NT2/D1 (cell line): ENCODE measurements at regions not wholly inside any gene's neighbourhood (a gene's known extent, or its start where the extent isn't known, plus 50 kb on each side); places are given as distances from the start of the nearest gene placed in this dataset.

ENCODE experiments used
- SUZ12 ChIP-seq: IDR thresholded peaks from 2 replicates; pipeline ENCODE4 v1.6.1; 2011; ENCODE audit not compliant: insufficient read length, insufficient read depth; ENCODE audit errors: extremely low read depth
- ZNF274 ChIP-seq: IDR thresholded peaks from 2 replicates; pipeline ENCODE4 v1.6.1; 2011; ENCODE audit warnings: mild to moderate bottlenecking, low read depth, low read length

GRCh38 chr12:75900781-75901254, 130.8 kb downstream of the PHLDA1 start:
- TF ChIP-seq SUZ12 (no peak), ZNF274 (no peak)
